Stomach (tissue), 4 donors: ENCODE measurements at regions not wholly inside any gene's neighbourhood (a gene's known extent, or its start where the extent isn't known, plus 50 kb on each side); places are given as distances from the start of the nearest gene placed in this dataset.

ENCODE experiments used
- EP300 ChIP-seq: sonication (generic); formaldehyde crosslinking; IDR thresholded peaks from one replicate; pipeline ENCODE4 v1.6.1; 2017; ENCODE audit warnings: antibody characterized with exemption
- POLR2A ChIP-seq, 4 donors: fragments of 450-650 bp; IDR thresholded peaks; one replicate each; pipeline ENCODE4 v1.6.1; 2016; ENCODE audit warnings: antibody characterized with exemption in 4 of 4, control low read depth in 2 of 4, mild to moderate bottlenecking in 1 of 4, moderate library complexity in 1 of 4
- POLR2AphosphoS5 ChIP-seq, 3 donors: sonication (generic); formaldehyde crosslinking; IDR thresholded peaks; one replicate each; pipeline ENCODE4 v1.6.1; 2016; ENCODE audit warnings: antibody characterized with exemption in 3 of 3
- TF ChIP-seq, protein P1 (sequence below), 7 experiments: fragments of 450-650 bp in 4 of 7; fragments of 200-600 bp in 3 of 7; sonication (generic) in 3 of 7; IDR thresholded peaks; one replicate each; pipeline ENCODE4 v1.5.1; 2016 to 2019; ENCODE audit warnings: antibody characterized with exemption in 7 of 7, control low read depth in 2 of 7, mild to moderate bottlenecking in 1 of 7

DNA sequence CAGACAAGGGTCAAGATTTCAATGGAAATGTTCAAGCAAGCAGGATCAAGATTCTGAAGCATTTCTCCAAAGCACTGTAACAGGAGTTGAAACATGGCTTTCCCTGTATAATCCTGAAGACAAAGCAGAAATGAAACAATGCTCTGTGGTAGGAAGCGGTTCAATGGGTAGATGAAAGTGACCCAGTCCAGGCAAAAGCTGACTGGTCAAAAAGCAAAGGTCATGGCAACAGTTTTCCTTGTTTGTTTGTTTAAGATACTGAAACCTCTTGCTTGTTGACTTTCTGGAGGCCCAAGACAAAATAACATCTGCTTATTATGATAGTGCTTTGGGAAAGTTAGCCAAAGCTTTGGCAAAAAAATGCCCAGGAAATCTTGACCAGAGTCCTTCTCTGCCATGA is 1343.9 kb upstream of the PCDH9 start:
- TF ChIP-seq, protein P1, sequence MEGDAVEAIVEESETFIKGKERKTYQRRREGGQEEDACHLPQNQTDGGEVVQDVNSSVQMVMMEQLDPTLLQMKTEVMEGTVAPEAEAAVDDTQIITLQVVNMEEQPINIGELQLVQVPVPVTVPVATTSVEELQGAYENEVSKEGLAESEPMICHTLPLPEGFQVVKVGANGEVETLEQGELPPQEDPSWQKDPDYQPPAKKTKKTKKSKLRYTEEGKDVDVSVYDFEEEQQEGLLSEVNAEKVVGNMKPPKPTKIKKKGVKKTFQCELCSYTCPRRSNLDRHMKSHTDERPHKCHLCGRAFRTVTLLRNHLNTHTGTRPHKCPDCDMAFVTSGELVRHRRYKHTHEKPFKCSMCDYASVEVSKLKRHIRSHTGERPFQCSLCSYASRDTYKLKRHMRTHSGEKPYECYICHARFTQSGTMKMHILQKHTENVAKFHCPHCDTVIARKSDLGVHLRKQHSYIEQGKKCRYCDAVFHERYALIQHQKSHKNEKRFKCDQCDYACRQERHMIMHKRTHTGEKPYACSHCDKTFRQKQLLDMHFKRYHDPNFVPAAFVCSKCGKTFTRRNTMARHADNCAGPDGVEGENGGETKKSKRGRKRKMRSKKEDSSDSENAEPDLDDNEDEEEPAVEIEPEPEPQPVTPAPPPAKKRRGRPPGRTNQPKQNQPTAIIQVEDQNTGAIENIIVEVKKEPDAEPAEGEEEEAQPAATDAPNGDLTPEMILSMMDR (IDR thresholded peaks at IDR 0.05) = no peak
- no peak for TF ChIP-seq POLR2AphosphoS5 (IDR thresholded peaks at IDR 0.05)
- TF ChIP-seq EP300 = no peak
- TF ChIP-seq POLR2A (IDR thresholded peaks at IDR 0.05) = no peak
